Endothelial cell of umbilical vein (primary cell): ENCODE measurements at regions not wholly inside any gene's neighbourhood (a gene's known extent, or its start where the extent isn't known, plus 50 kb on each side); places are given as distances from the start of the nearest gene placed in this dataset.

Experiments used
- BruUV-seq: library from RNA; stranded (reverse); fragments of 400-500 nt; replicated peaks from 2 replicates; lab custom pipeline; 2021; lab: Mats Ljungman, UMichigan
- CTCF ChIA-PET: fragments of 300-600, 350-600 bp; sonication (Branson Sonifier 250); formaldehyde crosslinking; loops from one replicate; lab custom pipeline; 2021; ENCODE audit warnings: antibody characterized with exemption, inconsistent platforms; lab: Charles Lee
- POLR2A ChIA-PET: fragments of 300-600, 350-600 bp; sonication (Branson Sonifier 250); formaldehyde crosslinking; loops from one replicate; lab custom pipeline; 2021; ENCODE audit warnings: antibody characterized with exemption, inconsistent platforms; lab: Charles Lee
- DNase-seq: peaks from one replicate; pipeline ENCODE4 v3.0.0-alpha.2; 2011; ENCODE audit warnings: low read depth, low spot score
- FAIRE-seq: peaks from 2 replicates; lab custom pipeline; 2011; peaks lifted over from hg19 to GRCh38; lab: Jason Lieb, UNC
- H2AFZ ChIP-seq: 2 replicates; pipeline ENCODE4 v1.6.0; 2012; ENCODE audit warnings: low read depth, low read length, control low read depth, inconsistent platforms
- H3K27ac ChIP-seq: 2 replicates; pipeline ENCODE4 v1.5.1; 2011; ENCODE audit warnings: low read depth, mild to moderate bottlenecking, control low read depth, low read length, moderate library complexity; ENCODE audit not compliant: insufficient read depth
- H3K27me3 ChIP-seq, 2 experiments: 2 replicates each; pipeline versions ENCODE4 v1.6.0 to v1.6.1; 2011; ENCODE audit warnings: low read length in 2 of 2, mixed read lengths in 1 of 2; ENCODE audit not compliant: control insufficient read depth in 2 of 2, insufficient read depth in 2 of 2
- H3K36me3 ChIP-seq, 2 experiments: 2 replicates in 1 of 2; 3 replicates in 1 of 2; pipeline ENCODE4 v1.5.1; 2011; ENCODE audit warnings: low read length in 2 of 2, mild to moderate bottlenecking in 1 of 2, moderate library complexity in 1 of 2; ENCODE audit not compliant: control insufficient read depth in 2 of 2, insufficient read depth in 2 of 2; ENCODE audit errors: extremely low read depth in 1 of 2
- H3K4me1 ChIP-seq: 3 replicates; pipeline ENCODE4 v1.5.1; 2011; ENCODE audit warnings: mild to moderate bottlenecking, low read length; ENCODE audit not compliant: control insufficient read depth, insufficient read depth; ENCODE audit errors: extremely low read depth
- H3K4me2 ChIP-seq: 2 replicates; pipeline ENCODE4 v1.6.1; 2011; ENCODE audit warnings: low read length, control low read depth, mixed read lengths; ENCODE audit not compliant: insufficient read depth
- H3K4me3 ChIP-seq, 3 experiments: fragments of 200-600 bp in 1 of 3; sonication (generic), shearing (Covaris generic) in 1 of 3; replicated peaks in 1 of 3; 2 replicates each; pipeline ENCODE4 v1.5.1; 2011 to 2016; ENCODE audit warnings: control low read depth in 3 of 3, low read length in 3 of 3, mild to moderate bottlenecking in 2 of 3, inconsistent platforms in 1 of 3, low read depth in 1 of 3, moderate library complexity in 1 of 3; ENCODE audit not compliant: insufficient read depth in 1 of 3
- H3K79me2 ChIP-seq: 2 replicates; pipeline ENCODE4 v1.6.0; 2012; ENCODE audit warnings: low read length, inconsistent platforms; ENCODE audit not compliant: control insufficient read depth, insufficient read depth
- H3K9ac ChIP-seq: replicated peaks from 2 replicates; pipeline ENCODE3; 2011; ENCODE audit warnings: low read length, control low read depth; ENCODE audit not compliant: insufficient read depth; ENCODE audit errors: extremely low read depth
- H3K9me1 ChIP-seq: replicated peaks from 3 replicates; pipeline ENCODE4 v1.6.0; 2011; ENCODE audit warnings: mild to moderate bottlenecking, low read length; ENCODE audit not compliant: control insufficient read depth, insufficient read depth; ENCODE audit errors: extremely low read depth
- H3K9me3 ChIP-seq: replicated peaks from 2 replicates; pipeline ENCODE4 v1.5.1; 2012; ENCODE audit warnings: low read length, inconsistent platforms; ENCODE audit not compliant: control insufficient read depth, insufficient read depth
- H4K20me1 ChIP-seq: replicated peaks from 2 replicates; pipeline ENCODE3; 2011; ENCODE audit warnings: mild to moderate bottlenecking, low read length; ENCODE audit not compliant: control insufficient read depth, insufficient read depth; ENCODE audit errors: extremely low read depth
- EZH2 ChIP-seq: IDR thresholded peaks from 2 replicates; pipeline ENCODE4 v1.6.1; 2012; ENCODE audit warnings: borderline replicate concordance, low read depth, mild to moderate bottlenecking, moderate library complexity, low read length, inconsistent platforms; ENCODE audit not compliant: severe bottlenecking
- FOS ChIP-seq: IDR thresholded peaks from 2 replicates; pipeline ENCODE4 v1.6.1; 2011; ENCODE audit warnings: mild to moderate bottlenecking, low read length, moderate library complexity, borderline replicate concordance; ENCODE audit not compliant: insufficient read depth
- GATA2 ChIP-seq: IDR thresholded peaks from 2 replicates; pipeline ENCODE4 v1.7.0; 2011; ENCODE audit warnings: low read depth, mild to moderate bottlenecking, moderate library complexity, mixed read lengths, low read length; ENCODE audit not compliant: insufficient read length, insufficient read depth
- JUN ChIP-seq: IDR thresholded peaks from 2 replicates; pipeline ENCODE4 v1.6.1; 2011; ENCODE audit warnings: borderline replicate concordance, low read depth; ENCODE audit not compliant: insufficient read length, insufficient read depth
- MYC ChIP-seq: IDR thresholded peaks from one replicate; pipeline ENCODE4 v1.6.1; 2011; ENCODE audit warnings: mild to moderate bottlenecking, low read depth, low read length
- POLR2A ChIP-seq: IDR thresholded peaks from 2 replicates; pipeline ENCODE4 v1.6.1; 2012; ENCODE audit warnings: low read depth, mild to moderate bottlenecking, control low read depth, low read length
- POLR2AphosphoS5 ChIP-seq: IDR thresholded peaks from 2 replicates; pipeline ENCODE4 v1.6.1; 2012; ENCODE audit warnings: low read depth, mild to moderate bottlenecking, control low read depth, low read length, moderate library complexity; ENCODE audit not compliant: insufficient read depth
- dilution Hi-C: fragments of 300-500 bp; cut with MboI; formaldehyde crosslinking; loops from one replicate; pipeline ENCODE4 v1.15.0; 2019; ENCODE audit warnings: low sequenced_read_pairs; ENCODE audit not compliant: extremely low pct_ligation_motif_present
- intact Hi-C: fragments of 100-400 bp; cut with micrococcal nuclease; formaldehyde crosslinking; loops from one replicate; pipeline ENCODE4 v1.10.0; 2022
- TF ChIP-seq, protein P1 (sequence below), 2 donors: IDR thresholded peaks; 1 replicate in 1 of 2; 2 replicates in 1 of 2; pipeline ENCODE4 v1.5.1; 2011; ENCODE audit warnings: low read length in 2 of 2, mild to moderate bottlenecking in 2 of 2, moderate library complexity in 2 of 2, control low read depth in 1 of 2, inconsistent platforms in 1 of 2, low read depth in 1 of 2; ENCODE audit not compliant: insufficient read depth in 1 of 2; ENCODE audit errors: extremely low read depth in 1 of 2
- TF ChIP-seq, protein P2 (sequence below): IDR thresholded peaks from 2 replicates; pipeline ENCODE4 v1.6.1; 2011; ENCODE audit not compliant: insufficient read depth, insufficient read length

DNA sequence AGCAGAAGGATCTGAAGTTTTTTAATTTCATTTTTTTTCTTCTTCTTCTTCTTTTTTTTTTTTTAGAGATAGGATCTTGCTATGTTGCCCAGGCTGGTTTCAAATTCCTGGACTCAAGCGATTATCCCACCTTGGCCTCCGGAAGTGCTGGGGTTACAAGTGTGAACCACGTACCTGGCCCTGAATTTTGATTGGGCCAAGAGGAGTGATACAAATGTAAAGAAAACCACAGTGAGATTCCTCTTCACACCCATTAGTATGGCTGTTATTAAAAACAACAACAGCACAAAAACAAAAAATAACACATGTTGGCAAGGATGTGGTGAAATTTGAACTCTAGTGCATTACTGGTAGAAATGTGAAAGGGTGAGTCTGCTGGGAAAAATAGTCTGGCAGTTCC, 79.1 kb downstream of the KLF4 start:
- FAIRE-seq = no peak
- H3K27me3 ChIP-seq = no peaks in the 10 kb centered on the region
- dilution Hi-C loops = no loop called here
- intact Hi-C loops = no loop called here
- no peaks in the 10 kb centered on the region for H3K9me3 ChIP-seq
- no TSS peak for BruUV-seq
- H3K9me1 ChIP-seq = no peaks in the 10 kb centered on the region
- no peak overlapping the region for H3K9ac ChIP-seq
- no peak overlapping the region for H3K4me3 ChIP-seq
- ChIA-PET CTCF (no interaction called here), POLR2A (no interaction called here)
- no peak overlapping the region for H3K4me2 ChIP-seq
- no peaks in the 10 kb centered on the region for H4K20me1 ChIP-seq
- H3K79me2 ChIP-seq = no peaks in the 10 kb centered on the region
- H3K4me1 ChIP-seq = no peaks in the 10 kb centered on the region
- H3K27ac ChIP-seq = no peak overlapping the region
- no peak for DNase-seq
- no peak for TF ChIP-seq MYC
- TF ChIP-seq, protein P1, sequence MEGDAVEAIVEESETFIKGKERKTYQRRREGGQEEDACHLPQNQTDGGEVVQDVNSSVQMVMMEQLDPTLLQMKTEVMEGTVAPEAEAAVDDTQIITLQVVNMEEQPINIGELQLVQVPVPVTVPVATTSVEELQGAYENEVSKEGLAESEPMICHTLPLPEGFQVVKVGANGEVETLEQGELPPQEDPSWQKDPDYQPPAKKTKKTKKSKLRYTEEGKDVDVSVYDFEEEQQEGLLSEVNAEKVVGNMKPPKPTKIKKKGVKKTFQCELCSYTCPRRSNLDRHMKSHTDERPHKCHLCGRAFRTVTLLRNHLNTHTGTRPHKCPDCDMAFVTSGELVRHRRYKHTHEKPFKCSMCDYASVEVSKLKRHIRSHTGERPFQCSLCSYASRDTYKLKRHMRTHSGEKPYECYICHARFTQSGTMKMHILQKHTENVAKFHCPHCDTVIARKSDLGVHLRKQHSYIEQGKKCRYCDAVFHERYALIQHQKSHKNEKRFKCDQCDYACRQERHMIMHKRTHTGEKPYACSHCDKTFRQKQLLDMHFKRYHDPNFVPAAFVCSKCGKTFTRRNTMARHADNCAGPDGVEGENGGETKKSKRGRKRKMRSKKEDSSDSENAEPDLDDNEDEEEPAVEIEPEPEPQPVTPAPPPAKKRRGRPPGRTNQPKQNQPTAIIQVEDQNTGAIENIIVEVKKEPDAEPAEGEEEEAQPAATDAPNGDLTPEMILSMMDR (IDR thresholded peaks at IDR 0.05; ENCODE audit: extremely low read depth in 1 of 2, insufficient read depth in 1 of 2, low read depth in 1 of 2, low read length in 2 of 2) = no peak
- TF ChIP-seq, protein P2, sequence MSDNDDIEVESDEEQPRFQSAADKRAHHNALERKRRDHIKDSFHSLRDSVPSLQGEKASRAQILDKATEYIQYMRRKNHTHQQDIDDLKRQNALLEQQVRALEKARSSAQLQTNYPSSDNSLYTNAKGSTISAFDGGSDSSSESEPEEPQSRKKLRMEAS = no peak
- TF ChIP-seq FOS = no peak
- no peak for TF ChIP-seq GATA2
- no peak for TF ChIP-seq EZH2
- no peak for TF ChIP-seq POLR2A
- no peak for TF ChIP-seq JUN
- TF ChIP-seq POLR2AphosphoS5 = no peak
- H2AFZ ChIP-seq = no peak overlapping the region
- H3K36me3 ChIP-seq = no peaks in the 10 kb centered on the region
